Forelimb muscle (tissue), 1 donor: ENCODE measurements at regions not wholly inside any gene's neighbourhood (a gene's known extent, or its start where the extent isn't known, plus 50 kb on each side); places are given as distances from the start of the nearest gene placed in this dataset.
"Not testable (repeated sequence)": the region's sequence is repeated elsewhere in the genome, so short reads cannot be mapped to it uniquely, and the experiment has no call there.

Source experiments
- DNase-seq: peaks from one replicate; pipeline ENCODE4 v3.0.0-alpha.2; 2013; ENCODE audit warnings: low read depth

DNA sequence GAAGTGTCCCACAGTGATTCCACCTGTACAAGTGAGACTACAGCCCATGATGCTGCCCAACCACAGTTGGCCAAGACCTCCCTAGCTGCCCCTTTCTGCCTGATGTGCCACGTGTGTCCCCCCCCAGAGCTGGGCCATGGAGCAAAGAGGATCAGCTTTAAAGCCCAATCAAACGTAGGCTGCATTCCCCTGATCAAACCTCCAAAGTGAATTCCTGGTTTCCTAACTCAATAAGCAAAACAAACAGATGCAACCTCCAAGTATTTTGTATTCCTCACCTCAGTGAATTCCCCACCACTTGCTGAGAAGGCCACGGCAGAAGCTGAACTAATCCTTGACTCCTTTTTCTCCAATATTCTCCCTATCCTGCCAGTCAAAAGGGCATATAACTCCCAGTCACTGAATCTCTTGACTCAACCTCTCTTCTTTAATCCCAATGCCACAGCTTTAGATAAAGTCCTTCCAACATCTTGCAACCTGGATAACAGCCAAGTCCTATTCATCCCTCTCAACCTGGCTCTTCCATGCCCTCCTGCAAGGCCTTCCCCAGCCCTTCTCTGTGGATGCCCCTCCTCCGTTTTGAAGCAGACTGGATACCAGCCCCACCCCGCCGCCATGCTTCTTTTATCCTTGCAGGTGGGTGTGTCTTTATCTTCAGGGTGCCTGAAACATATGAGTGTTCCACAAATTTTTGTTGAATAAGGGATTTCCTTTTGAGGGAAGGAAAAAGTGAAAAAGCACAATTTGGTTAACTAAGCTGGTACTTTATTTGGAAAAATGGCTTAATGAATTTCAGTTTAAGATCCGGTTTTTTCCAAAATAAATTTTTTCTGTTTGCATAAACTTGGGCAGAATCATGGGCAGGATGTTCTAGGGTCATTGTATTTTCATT is 285.2 kb upstream of the MKLN1 start:
- no peak for DNase-seq

DNA sequence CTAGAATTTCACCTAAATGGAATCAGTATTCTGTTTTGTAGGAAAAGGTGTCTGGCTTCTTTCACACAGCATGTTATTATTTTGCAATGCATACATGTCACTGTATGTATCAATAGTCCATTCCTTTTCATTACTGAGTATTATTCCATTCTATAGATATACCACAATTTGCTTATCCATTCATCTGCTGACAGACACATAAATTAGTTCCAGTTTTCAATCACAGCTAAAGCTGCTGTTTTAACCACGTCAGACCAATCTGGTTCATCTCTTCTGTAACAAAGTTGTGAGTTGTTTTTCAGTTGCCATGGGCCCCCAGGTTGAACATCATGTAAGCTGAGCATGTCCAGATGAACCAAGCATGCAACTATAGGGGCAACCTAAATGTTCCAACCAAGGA is 282.1 kb upstream of the MKLN1 start:
- DNase-seq = no peak

GRCh38 chr7:131046246-131046645 is 281.4 kb upstream of the MKLN1 start:
- no peak for DNase-seq

GRCh38 chr7:131047651-131048304 is 279.9 kb upstream of the MKLN1 start:
- DNase-seq = no peak

DNA sequence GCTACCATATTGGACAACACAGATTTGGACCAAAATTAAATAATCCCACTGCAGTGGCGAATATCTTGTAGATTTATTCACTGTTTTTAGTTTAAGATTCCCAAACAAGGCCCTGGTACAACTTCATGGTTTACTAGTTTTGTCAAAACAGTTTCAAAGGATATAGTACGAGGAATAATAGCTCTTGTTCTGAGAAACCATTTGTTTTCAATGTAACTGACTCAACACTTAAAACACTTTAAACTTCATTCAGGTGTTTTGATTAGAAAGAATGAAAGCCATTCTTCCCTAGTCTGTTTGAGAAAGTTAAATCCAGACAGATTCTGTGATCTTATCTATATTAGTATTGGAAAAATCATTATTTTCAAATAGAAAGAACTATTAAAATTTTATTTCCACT is 276.4 kb upstream of the MKLN1 start:
- DNase-seq = no peak

GRCh38 chr7:131052285-131052904 is 275.3 kb upstream of the MKLN1 start:
- DNase-seq = no peak

GRCh38 chr7:131056007-131056406 is 271.7 kb upstream of the MKLN1 start:
- no peak for DNase-seq

- no peak for DNase-seq
Observed at GRCh38 chr7:131057015-131057793, 270.5 kb upstream of the MKLN1 start.

DNA sequence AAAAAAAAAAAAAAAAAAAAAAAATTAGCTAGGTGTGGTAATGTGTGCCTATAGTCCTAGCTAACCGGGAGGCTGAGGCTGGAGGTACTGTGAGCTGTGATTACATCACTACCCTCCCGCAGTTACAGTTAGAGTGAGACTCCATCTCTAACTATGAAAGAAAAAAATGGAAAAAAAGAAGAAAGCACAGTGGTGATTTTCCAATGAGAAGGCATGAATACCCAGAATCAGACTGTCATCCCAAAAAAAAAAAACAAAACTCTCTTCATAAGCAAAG is 269.9 kb upstream of the MKLN1 start:
- DNase-seq = no peak

DNA sequence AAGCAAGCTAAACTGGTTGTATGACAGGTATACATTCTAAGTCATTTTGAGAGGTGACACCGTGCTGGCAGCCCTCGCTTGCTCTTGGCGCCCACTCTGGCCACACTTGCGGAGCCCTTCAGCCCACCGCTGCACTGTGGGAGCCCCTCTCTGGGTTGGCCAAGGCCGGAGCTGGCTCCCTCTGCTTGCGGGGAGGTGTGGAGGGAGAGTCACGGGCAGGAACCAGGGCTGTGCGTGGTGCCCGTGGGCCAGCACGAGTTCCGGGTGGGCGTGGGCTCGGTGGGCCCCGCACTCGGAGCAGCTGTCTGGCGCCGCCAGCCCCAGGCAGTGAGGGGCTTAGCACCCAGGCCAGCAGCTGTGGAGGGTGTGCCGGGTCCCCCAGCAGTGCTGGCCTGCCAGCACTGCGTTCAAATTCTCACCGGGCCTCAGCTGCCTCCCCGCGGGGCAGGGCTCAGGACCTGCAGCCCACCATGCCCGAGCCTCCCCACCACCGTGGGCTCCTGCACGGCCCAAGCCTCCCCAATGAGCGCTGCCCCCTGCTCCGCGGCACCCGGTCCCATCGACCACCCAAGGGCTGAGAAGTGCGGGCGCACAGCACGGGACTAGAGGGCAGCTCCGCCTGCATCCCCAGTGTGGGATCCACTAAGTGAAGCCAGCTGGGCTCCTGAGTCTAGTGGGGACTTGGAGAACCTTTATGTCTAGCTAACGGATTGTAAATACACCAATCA is 269.0 kb upstream of the MKLN1 start:
- not testable (repeated sequence) for DNase-seq

DNA sequence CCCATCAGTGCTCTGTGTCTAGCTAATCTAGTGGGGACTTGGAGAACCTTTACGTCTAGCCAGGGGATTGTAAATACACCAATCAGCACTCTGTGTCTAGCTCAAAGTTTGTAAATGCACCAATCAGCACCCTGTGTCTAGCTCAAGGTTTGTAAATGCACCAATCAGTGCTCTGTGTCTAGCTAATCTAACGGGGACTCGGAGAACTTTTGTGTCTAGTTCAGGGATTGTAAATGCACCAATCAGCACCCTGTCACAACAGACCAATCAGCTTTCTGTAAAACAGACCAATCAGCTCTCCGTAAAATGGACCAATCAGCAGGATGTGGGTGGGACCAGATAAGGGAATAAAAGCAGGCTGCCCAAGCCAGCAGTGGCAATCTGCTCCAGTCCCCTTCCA is 268.3 kb upstream of the MKLN1 start:
- DNase-seq = not testable (repeated sequence)

DNA sequence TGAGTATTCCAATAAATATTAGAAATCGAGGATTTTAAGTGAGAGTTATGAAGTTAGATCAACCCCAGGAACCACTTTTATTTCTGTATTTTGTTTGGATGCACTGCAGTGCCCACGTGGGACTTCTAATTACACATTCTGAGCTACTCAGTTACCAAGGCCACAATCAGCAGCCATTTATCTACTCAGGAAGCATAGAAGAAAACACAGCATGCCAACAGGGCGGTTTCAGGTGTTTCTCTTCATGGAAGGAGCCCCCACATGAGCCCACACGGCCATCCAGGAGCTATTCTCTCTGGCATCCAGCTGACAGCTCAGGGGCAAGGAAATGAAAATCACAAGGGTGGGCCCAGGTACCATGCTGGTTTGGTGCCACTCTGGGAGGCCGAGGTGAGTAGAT is 266.5 kb upstream of the MKLN1 start:
- DNase-seq = no peak

DNA sequence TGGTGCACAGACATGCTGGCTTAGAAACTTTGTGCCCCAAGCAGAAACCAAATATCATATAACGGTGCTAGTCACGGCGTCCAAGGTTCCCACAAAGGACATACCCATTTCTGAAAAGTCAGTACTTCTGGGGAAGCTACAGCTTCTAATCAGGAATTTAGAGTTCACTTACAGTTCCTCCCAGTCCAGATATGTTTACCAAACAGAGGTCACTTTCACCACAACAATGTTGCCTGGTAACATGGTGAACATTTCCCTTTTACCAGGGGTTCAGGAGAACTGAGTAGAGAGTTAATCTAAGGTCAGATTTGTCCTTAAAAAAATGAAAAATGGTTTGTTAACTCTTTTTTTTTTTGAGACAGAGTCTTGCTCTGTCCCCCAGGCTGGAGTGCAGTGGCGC is 265.9 kb upstream of the MKLN1 start:
- no peak for DNase-seq

DNA sequence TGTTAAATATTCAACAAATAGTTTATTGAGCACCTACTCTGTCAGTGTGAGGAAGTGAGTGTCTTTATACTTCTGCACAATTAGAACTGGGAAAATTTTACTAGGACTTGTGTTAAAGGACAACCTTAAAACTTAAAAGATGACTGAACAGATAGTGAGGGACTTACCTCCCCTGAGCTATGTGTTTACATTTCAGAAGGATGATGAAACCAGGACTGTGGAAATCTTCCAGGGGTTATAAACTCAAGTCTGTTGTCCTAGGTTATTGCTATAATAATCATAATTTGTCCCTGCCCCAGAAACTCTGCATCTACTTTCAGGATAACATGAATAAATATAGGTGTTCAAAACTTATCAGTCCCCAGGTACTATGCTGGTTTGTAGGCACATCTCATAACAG is 261.0 kb upstream of the MKLN1 start:
- no peak for DNase-seq

- no peak for DNase-seq
Observed at GRCh38 chr7:131067220-131067619, 260.5 kb upstream of the MKLN1 start.

DNA sequence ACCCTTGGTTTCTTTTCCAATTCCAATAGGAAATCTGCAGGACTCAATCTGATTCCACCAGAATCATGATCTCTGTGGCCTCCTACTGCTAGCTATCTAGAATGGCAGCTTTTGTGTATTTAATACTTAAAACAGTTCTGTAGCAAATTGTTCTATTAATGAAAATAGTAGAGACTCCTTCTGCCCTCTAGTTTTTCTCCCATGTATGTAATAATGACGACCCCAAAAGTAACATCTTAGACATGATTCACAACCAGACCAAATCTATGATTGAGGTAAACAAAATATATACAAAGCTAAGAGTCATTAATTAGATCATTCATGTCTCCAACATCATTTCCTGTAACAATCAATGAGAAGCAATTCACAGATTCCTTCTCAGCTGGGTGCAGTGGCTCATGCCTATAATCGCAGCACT is 259.1 kb upstream of the MKLN1 start:
- DNase-seq = no peak

DNA sequence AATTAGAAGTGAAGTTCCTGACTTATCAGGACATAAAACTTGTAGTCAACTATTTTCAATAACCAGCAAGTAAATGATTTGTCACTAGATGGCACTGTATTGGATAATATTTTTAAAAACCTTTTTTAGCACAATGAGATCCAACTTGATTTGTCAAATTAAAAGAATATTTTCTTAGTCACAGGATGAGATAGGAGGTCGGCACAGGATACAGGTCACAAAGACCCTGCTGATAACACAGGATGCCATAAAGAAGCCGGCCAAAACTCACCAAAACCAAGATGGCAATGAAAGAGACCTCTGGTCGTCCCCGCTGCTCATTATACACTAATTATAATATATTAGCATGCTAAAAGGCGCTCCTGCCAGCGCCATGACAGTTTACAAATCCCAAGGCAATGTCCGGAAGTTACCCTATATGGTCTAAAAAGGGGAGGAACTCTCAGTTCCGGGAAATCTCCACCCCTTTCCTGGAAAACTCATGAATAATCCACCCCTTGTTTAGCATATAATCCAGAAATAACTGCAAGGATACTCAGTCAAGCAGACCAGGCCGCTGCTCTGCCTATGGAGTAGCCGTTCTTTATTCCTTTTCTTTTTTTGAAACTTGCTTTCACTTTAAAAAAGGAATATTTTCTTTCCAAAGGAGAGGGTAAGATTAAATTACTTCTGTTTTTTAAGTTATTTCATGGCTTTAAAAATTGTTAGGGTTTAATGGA is 255.7 kb upstream of the MKLN1 start:
- DNase-seq = no peak

- DNase-seq = no peak
Observed at GRCh38 chr7:131072505-131073091, 255.1 kb upstream of the MKLN1 start.

DNA sequence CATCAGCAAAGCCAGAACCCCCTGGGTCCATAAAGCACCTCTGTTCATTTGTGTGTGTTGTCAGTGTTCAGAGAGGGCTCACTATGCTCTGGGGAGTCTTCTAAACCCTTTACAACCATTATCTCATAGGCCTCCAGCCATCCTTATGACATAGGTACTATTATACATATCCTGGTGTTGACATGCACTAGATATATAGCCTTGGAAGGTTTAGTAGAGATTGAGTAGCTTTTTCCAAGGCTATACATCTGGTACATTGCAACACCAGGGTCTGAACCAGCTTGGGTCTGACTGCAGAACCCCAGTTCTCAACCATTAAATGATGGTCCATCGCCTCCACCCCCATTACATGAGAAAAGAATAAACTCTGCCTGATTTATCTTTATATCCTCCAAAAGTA is 253.6 kb upstream of the MKLN1 start:
- no peak for DNase-seq

DNA sequence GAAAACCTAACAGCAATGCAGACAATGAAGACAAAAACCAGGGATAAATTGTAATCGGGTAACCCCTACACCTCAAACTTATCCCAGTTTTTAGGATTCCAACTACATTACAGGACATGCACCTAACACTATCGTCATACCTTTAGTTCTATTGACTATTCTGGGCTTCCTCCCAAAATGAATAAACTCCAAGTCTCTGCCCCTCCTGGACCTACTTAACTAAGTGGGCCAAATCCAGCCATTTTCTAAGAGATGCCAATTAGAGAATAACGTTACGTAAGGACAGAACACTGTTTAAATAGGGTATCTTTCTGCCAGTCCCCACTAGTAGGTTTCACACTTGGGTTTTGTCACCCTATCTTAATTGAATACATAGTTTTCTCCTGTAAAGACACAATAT is 253.1 kb upstream of the MKLN1 start:
- no peak for DNase-seq

- DNase-seq = no peak
Observed at GRCh38 chr7:131075406-131075805, 252.3 kb upstream of the MKLN1 start.
